ENCODE measurements at regions not wholly inside any gene's neighbourhood (a gene's known extent, or its start where the extent isn't known, plus 50 kb on each side); places are given as distances from the start of the nearest gene placed in this dataset.
"Not testable (repeated sequence)": the region's sequence is repeated elsewhere in the genome, so short reads cannot be mapped to it uniquely, and the experiment has no call there.

GRCh38 chr5:101091902-101092301, 188.8 kb upstream of the ST8SIA4 start:
- DNase-seq (ENCODE audit: insufficient read length, low spot score) (no peak), FAIRE-seq (no peak)

- no peak for DNase-seq (ENCODE audit: insufficient read length, low spot score)
- no peak for FAIRE-seq
Measured at GRCh38 chr5:101084353-101084752, 181.3 kb upstream of the ST8SIA4 start.

GRCh38 chr5:101080462-101081240, 177.6 kb upstream of the ST8SIA4 start:
- no peak for DNase-seq (ENCODE audit: insufficient read length, low spot score)
- no peak for FAIRE-seq

DNA sequence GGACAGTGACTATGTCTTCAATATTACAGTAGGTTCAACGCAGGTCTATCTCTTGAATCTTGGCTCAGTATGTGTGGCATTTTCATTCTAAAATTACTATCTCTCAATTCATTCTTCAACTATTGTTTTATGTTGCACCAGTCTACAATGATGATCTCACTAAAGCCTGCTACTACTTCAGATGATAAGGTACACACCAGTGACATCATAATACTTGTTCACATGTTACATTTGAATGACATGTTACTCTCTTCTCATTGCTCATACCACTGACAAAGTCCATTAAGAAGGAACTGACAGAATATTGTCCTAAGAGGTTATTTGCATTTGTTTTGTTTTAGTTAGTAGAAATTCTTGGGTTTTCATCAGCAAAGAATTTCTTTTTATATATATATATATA, 165.2 kb upstream of the ST8SIA4 start:
- FAIRE-seq (no peak), DNase-seq (ENCODE audit: insufficient read length, low spot score) (no peak)

GRCh38 chr5:101067429-101067828, 164.3 kb upstream of the ST8SIA4 start:
- FAIRE-seq (no peak), DNase-seq (ENCODE audit: insufficient read length, low spot score) (no peak)

GRCh38 chr5:101062902-101063301, 159.8 kb upstream of the ST8SIA4 start:
- DNase-seq (ENCODE audit: insufficient read length, low spot score) = no peak
- no peak for FAIRE-seq

GRCh38 chr5:101047181-101047580, 144.1 kb upstream of the ST8SIA4 start:
- FAIRE-seq = no peak
- DNase-seq (ENCODE audit: insufficient read length, low spot score) = no peak

GRCh38 chr5:101045689-101046088, 142.6 kb upstream of the ST8SIA4 start:
- FAIRE-seq (no peak), DNase-seq (ENCODE audit: insufficient read length, low spot score) (no peak)

DNA sequence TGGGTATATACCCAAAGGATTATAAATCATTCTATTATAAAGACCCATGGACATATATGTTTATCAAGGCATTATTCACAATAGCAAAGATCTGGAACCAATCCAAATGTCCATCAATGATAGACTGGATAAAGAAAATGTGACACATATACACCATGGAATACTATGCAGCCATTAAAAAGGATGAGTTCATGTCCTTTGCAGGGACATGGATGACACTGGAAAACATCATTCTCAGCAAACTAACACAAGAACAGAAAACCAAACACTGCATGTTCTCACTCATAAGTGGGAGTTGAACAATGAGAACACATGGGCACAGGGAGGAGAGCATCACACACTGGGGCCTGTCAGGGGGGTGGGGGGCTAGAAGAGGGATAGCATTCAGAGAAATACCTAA, 136.9 kb upstream of the ST8SIA4 start:
- FAIRE-seq; DNase-seq (ENCODE audit: insufficient read length, low spot score): not testable (repeated sequence)

DNA sequence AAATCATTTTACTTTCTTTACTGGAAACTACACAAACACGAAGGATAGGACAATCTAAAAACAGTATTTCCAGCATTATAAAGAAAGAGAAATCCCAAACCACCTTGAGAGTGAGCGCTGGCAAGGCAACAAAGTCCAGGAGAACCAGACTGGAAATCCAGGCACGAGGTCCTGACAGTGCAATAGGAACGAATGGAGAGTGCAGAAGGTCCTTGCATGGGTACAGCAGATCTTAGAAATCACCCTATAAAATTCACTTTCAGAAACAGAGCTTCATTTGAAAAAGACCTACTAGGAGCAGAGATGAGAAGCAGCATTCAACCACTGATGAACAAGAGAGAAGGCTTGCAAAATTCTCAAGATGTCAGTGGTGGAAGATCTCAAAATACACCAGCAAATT, 133.7 kb upstream of the ST8SIA4 start:
- FAIRE-seq = no peak
- DNase-seq (ENCODE audit: insufficient read length, low spot score) = no peak

- FAIRE-seq (no peak), DNase-seq (ENCODE audit: insufficient read length, low spot score) (no peak)
Measured at GRCh38 chr5:101035425-101035824, 132.3 kb upstream of the ST8SIA4 start.

DNA sequence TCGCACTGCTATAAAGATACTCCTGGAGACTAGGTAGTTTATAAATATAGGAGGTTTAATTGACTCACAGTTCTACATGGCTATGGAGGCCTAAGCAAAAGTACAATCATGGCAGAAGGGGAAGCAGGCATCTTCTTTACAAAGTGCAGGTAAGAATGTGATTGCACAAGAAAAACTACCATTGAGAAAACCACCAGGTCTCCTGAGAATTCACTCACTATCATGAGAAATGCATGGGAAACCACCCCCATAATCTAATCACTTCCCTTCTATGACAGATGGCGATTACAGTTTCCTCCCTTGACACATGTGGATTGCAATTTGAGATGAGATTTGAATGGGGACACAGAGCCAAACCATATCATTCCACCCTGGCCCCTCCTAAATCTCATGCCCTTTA, 121.2 kb upstream of the ST8SIA4 start:
- FAIRE-seq (no peak), DNase-seq (ENCODE audit: insufficient read length, low spot score) (no peak)

DNA sequence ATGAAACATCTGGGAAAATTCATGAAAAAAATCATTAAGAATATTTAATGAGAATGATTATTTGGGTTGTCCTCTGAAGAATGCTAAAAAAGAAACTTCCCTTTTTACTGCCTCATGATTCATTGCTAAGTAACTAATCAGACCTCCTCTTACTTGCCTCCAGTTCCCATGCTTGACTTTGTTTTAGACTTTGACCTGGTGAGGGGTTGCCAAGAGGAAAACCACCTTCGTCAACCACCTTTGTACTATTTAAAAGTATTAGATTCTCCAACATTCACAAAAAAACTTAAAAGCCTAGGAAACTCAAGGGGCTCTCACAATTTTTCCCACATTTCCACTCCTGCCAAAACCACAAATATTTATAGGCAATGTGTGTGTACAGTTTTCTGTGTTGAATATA, 115.2 kb upstream of the ST8SIA4 start:
- FAIRE-seq (no peak), DNase-seq (ENCODE audit: insufficient read length, low spot score) (no peak)

GRCh38 chr5:101012880-101013279, 109.8 kb upstream of the ST8SIA4 start:
- DNase-seq (ENCODE audit: insufficient read length, low spot score) = no peak
- no peak for FAIRE-seq

- DNase-seq (ENCODE audit: insufficient read length, low spot score) = no peak
- no peak for FAIRE-seq
Measured at GRCh38 chr5:101009758-101010519, 106.9 kb upstream of the ST8SIA4 start.

DNA sequence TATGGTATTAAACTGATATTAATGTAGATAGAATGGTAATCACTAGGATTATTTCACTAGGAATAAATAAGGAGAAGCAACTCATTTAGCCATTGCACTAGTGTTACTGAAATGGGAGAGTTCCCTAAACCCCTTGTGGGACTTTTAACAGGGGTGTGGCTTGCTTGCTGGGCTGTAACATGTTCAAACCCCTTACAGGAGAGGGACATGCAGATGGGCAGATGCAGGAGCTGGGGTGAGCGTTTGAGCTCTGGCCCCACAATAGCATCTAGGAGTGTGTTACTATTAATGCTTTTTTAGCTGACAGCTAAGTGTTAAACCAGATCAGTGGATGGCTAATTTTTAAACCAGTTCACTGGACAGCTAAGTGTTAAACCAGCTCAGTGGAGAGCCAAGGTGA, 89.3 kb upstream of the ST8SIA4 start:
- DNase-seq (ENCODE audit: insufficient read length, low spot score) (no peak), FAIRE-seq (no peak)

GRCh38 chr5:100983601-100984000, 80.5 kb upstream of the ST8SIA4 start:
- FAIRE-seq; DNase-seq (ENCODE audit: insufficient read length, low spot score): not testable (repeated sequence)

DNA sequence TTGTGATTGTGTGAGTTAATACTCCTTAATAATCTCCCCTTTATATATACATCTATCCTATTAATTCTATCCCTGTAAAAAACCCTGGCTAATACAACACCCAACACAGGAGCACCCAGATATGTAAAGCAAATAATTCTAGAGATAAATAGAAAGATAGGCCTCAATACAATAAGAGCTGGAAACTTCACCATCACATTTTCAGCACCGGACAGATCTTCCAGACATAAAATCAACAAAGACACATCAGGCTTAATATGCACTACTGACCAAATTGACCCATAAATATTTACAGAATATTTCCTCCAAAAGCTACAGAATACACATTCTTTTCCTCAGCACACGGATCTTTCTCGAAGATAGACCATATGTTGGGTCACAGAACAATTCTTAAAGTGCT, 71.0 kb upstream of the ST8SIA4 start:
- no peak for FAIRE-seq
- no peak for DNase-seq (ENCODE audit: insufficient read length, low spot score)

DNA sequence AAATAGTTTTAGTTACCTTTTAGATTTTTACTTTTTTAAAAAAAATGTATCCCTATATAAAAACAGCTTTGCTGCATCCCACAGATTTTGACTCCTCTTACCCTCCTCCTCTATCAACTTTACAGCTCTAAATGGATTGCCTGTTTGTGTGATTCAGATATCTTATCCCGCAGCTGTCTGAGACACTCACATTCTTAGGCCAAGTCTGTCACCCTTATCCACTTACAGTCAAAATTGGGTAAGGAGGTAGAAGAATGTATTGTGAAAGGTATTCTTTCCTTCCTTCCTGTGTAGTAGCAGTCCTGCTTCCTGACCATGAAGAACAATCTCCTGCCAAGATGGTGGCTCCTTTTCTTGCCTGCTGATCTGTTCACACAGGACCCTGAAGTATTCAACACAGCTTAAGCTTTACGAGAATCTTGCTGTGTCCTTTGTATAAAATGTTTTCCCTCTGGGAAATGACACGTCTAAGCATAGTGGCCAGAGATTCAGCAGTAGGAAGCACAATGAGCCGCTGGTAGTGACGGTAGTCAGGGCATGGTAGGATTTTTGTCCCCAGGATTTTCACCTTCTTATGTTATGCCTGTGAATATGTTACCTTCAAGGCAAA, 67.7 kb upstream of the ST8SIA4 start:
- no peak for DNase-seq (ENCODE audit: insufficient read length, low spot score)
- FAIRE-seq = no peak

- FAIRE-seq = no peak
Measured at GRCh38 chr5:100965291-100965690, 62.2 kb upstream of the ST8SIA4 start.

More at GRCh38 chr5:100965291-100965690, 62.2 kb upstream of the ST8SIA4 start:
- DNase-seq (ENCODE audit: insufficient read length, low spot score) = no peak

Measured in HTR-8/SVneo (cell line).